Tibial nerve (tissue), 4 donors: ENCODE measurements at regions not wholly inside any gene's neighbourhood (a gene's known extent, or its start where the extent isn't known, plus 50 kb on each side); places are given as distances from the start of the nearest gene placed in this dataset.

Experiments
- DNase-seq, 2 donors: peaks; one replicate each; pipeline ENCODE4 v3.0.0-alpha.2; 2019; ENCODE audit warnings: low spot score in 2 of 2
- H3K27ac ChIP-seq, 4 donors: fragments of 200-600 bp; sonication (generic) in 3 of 4; one replicate each; pipeline ENCODE4 v1.5.1; 2017 to 2019; ENCODE audit warnings: mild to moderate bottlenecking in 1 of 4
- H3K27me3 ChIP-seq, 2 donors: fragments of 200-600 bp; sonication (generic) in 1 of 2; one replicate each; pipeline versions ENCODE4 v1.5.1 to v1.6.0; 2017 to 2019
- H3K36me3 ChIP-seq, 3 donors: fragments of 200-600 bp; sonication (generic); one replicate each; pipeline ENCODE4 v1.5.1; 2018 to 2019
- H3K4me1 ChIP-seq, 4 donors: fragments of 200-600 bp; sonication (generic) in 3 of 4; one replicate each; pipeline ENCODE4 v1.5.1; 2017 to 2019
- H3K4me3 ChIP-seq, 4 donors: fragments of 200-600 bp; sonication (generic) in 3 of 4; one replicate each; pipeline ENCODE4 v1.5.1; 2017 to 2019; ENCODE audit warnings: mild to moderate bottlenecking in 1 of 4, moderate library complexity in 1 of 4
- H3K9me3 ChIP-seq, 4 donors: fragments of 200-600 bp; sonication (generic) in 3 of 4; one replicate each; pipeline ENCODE4 v1.5.1; 2017 to 2019
- CTCF ChIP-seq, 5 experiments: fragments of 200-600 bp in 3 of 5; fragments of 450-650 bp in 2 of 5; sonication (generic) in 3 of 5; IDR thresholded peaks; one replicate each; pipeline ENCODE4 v1.5.1; 2016 to 2019; ENCODE audit warnings: antibody characterized with exemption in 5 of 5, mild to moderate bottlenecking in 3 of 5, moderate library complexity in 2 of 5
- EP300 ChIP-seq, 2 donors: sonication (generic); formaldehyde crosslinking; IDR thresholded peaks; one replicate each; pipeline ENCODE4 v1.6.1; 2017; ENCODE audit warnings: antibody characterized with exemption in 2 of 2, mild to moderate bottlenecking in 1 of 2
- POLR2A ChIP-seq, 2 donors: fragments of 450-650 bp; IDR thresholded peaks; one replicate each; pipeline ENCODE4 v1.6.1; 2017; ENCODE audit warnings: antibody characterized with exemption in 2 of 2, mild to moderate bottlenecking in 2 of 2, moderate library complexity in 2 of 2
- WGBS, 2 donors: methylation state at CpG; one replicate each; pipeline ENCODE4 v1.1.5; 2018; 5-methylcytosine and 5-hydroxymethylcytosine counted together

- no peaks in the 10 kb centered on the region for H3K27me3 ChIP-seq
- WGBS, 2 donors, result 90 to 91% methylated on average over 31 to 33 of the region's 33 CpGs
- no peaks in the 10 kb centered on the region for H3K4me1 ChIP-seq
- no peak overlapping the region for H3K27ac ChIP-seq
- DNase-seq, result no peak
- H3K4me3 ChIP-seq, result no peak overlapping the region
- no peaks in the 10 kb centered on the region for H3K36me3 ChIP-seq
- no peak for TF ChIP-seq EP300 (IDR thresholded peaks at IDR 0.05)
- TF ChIP-seq POLR2A (IDR thresholded peaks at IDR 0.05), result no peak
- TF ChIP-seq CTCF (IDR thresholded peaks at IDR 0.05), result no peak
- peaks cover 0 to 8% (median 0%) of the 10 kb centered on the region in 4 donors for H3K9me3 ChIP-seq
These were observed 452.4 kb downstream of the LRATD1 start for GRCh38 chr2:15084826-15085489.

GRCh38 chr2:15092181-15092580 lies 459.7 kb downstream of the LRATD1 start:
- Histone ChIP-seq H3K27me3 (no peaks in the 10 kb centered on the region), H3K9me3 (no peaks in the 10 kb centered on the region), H3K36me3 (no peaks in the 10 kb centered on the region), H3K4me1 (no peaks in the 10 kb centered on the region), H3K27ac (no peak overlapping the region), H3K4me3 (no peak overlapping the region)
- WGBS, 2 donors, result 63 to 80% methylated on average over 1 of the region's 1 CpG
- TF ChIP-seq CTCF (IDR thresholded peaks at IDR 0.05), result no peak
- TF ChIP-seq EP300 (IDR thresholded peaks at IDR 0.05), result no peak
- TF ChIP-seq POLR2A (IDR thresholded peaks at IDR 0.05), result no peak
- DNase-seq, result no peak

- H3K9me3 ChIP-seq, result no peaks in the 10 kb centered on the region
- no peaks in the 10 kb centered on the region for H3K27me3 ChIP-seq
- no peak for TF ChIP-seq POLR2A (IDR thresholded peaks at IDR 0.05)
- no peak for TF ChIP-seq EP300 (IDR thresholded peaks at IDR 0.05)
- DNase-seq, result no peak
- H3K4me1 ChIP-seq, result no peaks in the 10 kb centered on the region
- WGBS, 2 donors, result 67 to 73% methylated on average over 6 of the region's 6 CpGs
- H3K27ac ChIP-seq, result no peak overlapping the region
- H3K36me3 ChIP-seq, result no peaks in the 10 kb centered on the region
- H3K4me3 ChIP-seq, result no peak overlapping the region
These were observed 460.2 kb downstream of the LRATD1 start for GRCh38 chr2:15092691-15093090.

DNA sequence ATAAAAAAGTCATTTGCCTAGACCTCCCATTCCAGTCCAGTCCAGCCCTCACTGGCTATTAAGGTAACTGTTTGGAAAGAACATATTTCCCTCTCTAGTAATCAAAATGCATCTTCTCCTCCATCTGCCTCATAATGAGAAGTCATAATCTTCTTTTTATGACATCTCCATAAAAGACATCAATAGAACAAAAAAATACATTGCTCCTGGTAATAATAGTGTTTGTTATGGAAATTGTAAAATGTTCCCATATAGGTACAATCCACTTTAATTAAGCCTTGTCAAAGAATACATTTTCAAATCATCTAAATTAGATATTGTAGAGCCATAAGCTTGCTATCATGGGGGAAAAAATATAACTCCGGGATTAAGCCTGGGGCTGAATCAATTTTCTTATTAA lies 461.6 kb downstream of the LRATD1 start:
- 85 to 94% methylated on average over 1 of the region's 1 CpG for WGBS, 2 donors
- Histone ChIP-seq H3K27me3 (no peaks in the 10 kb centered on the region), H3K9me3 (no peaks in the 10 kb centered on the region), H3K4me3 (no peak overlapping the region), H3K4me1 (no peaks in the 10 kb centered on the region), H3K27ac (no peak overlapping the region), H3K36me3 (no peaks in the 10 kb centered on the region)
- DNase-seq, result no peak
- TF ChIP-seq POLR2A (IDR thresholded peaks at IDR 0.05), result no peak
- no peak for TF ChIP-seq EP300 (IDR thresholded peaks at IDR 0.05)
- no peak for TF ChIP-seq CTCF (IDR thresholded peaks at IDR 0.05)

- TF ChIP-seq CTCF (IDR thresholded peaks at IDR 0.05) (no peak), EP300 (IDR thresholded peaks at IDR 0.05) (no peak)
- Histone ChIP-seq H3K4me3 (no peak overlapping the region), H3K36me3 (no peaks in the 10 kb centered on the region), H3K27ac (no peak overlapping the region), H3K27me3 (no peaks in the 10 kb centered on the region), H3K9me3 (no peaks in the 10 kb centered on the region), H3K4me1 (no peaks in the 10 kb centered on the region)
- no peak for DNase-seq
These were observed 464.3 kb downstream of the NBAS start for GRCh38 chr2:15096873-15097272.

- no peak overlapping the region for H3K4me3 ChIP-seq
- 60 to 75% methylated on average over 1 of the region's 1 CpG for WGBS, 2 donors
- H3K27me3 ChIP-seq, result no peaks in the 10 kb centered on the region
- TF ChIP-seq EP300 (IDR thresholded peaks at IDR 0.05) (no peak), POLR2A (IDR thresholded peaks at IDR 0.05) (no peak), CTCF (IDR thresholded peaks at IDR 0.05) (no peak)
- H3K4me1 ChIP-seq, result no peaks in the 10 kb centered on the region
- no peaks in the 10 kb centered on the region for H3K36me3 ChIP-seq
- peaks cover 0 to 24% (median 5%) of the 10 kb centered on the region in 4 donors for H3K9me3 ChIP-seq
- no peak overlapping the region for H3K27ac ChIP-seq
- no peak for DNase-seq
These were observed 454.0 kb downstream of the NBAS start for GRCh38 chr2:15107137-15107536.
